ENCODE measurements at regions not wholly inside any gene's neighbourhood (a gene's known extent, or its start where the extent isn't known, plus 50 kb on each side); places are given as distances from the start of the nearest gene placed in this dataset.

DNA sequence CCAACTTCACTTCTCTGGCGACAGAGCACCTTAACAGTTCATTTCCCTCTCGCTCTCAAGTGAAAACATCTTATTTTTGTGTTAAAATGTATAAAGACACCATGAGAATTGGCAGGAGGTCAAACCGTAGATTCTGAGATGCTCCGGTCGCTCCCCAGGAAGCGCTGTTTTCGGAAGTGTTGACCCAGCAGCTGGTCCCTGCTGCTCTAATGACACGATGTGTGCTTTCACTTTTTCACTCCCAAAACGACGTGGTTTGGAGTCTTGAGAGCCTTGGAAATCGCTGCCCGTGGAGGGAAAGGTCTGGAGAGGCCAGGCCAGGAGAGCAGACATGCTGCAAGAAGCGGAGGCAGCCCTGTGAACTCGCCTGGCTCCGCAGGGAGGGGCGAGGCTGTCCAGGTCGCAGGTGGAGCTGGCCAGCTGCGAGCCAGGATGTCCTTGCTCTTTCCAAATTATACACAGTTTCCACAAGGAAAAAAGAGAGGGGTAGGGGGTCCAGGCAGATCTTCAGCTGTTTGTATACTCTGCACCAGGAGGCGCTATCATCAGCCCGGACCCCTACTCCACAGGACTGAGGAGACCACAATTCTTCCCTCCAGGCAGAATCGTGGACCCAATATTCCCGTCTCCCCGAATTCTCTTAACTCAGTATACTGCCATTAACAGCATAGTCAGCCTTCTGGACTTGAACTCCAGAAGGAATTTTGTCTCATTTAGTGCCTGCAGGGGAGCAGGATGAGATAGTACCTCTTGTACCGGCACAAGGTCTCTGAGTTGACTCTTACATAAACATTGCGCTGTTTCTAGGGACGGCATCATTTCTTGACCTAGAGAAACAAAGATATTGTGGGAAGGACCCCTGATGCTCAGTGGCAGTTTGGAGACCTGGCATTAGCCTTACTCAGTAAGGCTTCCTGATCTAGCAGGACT is 248.6 kb upstream of the ANKRD55 start:
- ATAC-seq: no peak
- DNase-seq: peak; percentile 19

GRCh38 chr5:56480705-56481427 is 247.7 kb upstream of the ANKRD55 start:
- ATAC-seq: peak; percentile 32
- peak; percentile 30 for DNase-seq

GRCh38 chr5:56480078-56480704 is 247.1 kb upstream of the ANKRD55 start:
- DNase-seq (peak; percentile 14), ATAC-seq (no peak)

- no peak for ATAC-seq
Measured at GRCh38 chr5:56479696-56480077, 246.6 kb upstream of the ANKRD55 start.

GRCh38 chr5:56479126-56479525 is 246.0 kb upstream of the ANKRD55 start:
- DNase-seq: no peak
- no peak for ATAC-seq

More at GRCh38 chr5:56479696-56480077, 246.6 kb upstream of the ANKRD55 start:
- no peak for DNase-seq

GRCh38 chr5:56478062-56478461 is 244.9 kb upstream of the ANKRD55 start:
- DNase-seq: no peak

DNA sequence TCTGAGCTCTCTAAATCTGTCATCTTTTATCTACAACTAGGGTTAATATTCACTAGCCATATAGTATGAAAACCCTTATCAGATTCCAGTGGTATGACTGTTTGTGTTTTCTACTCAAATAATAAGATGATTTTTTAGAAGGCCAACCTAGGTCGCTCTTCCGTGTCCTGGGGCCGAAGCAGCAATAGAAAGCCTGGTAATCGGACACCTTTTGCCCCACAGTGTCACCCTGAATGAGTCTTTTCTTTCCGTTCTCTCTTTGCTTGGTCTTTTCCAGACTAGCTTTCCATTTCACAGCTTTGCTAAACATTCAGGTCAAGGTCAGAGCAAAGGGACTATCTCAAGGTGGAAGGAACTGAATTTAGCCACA is 243.3 kb upstream of the ANKRD55 start:
- no peak for DNase-seq
- no peak for ATAC-seq

More at GRCh38 chr5:56478062-56478461, 244.9 kb upstream of the ANKRD55 start:
- no peak for ATAC-seq

- no peak for DNase-seq
- ATAC-seq: no peak
Measured at GRCh38 chr5:56475689-56476486, 242.8 kb upstream of the ANKRD55 start.

DNA sequence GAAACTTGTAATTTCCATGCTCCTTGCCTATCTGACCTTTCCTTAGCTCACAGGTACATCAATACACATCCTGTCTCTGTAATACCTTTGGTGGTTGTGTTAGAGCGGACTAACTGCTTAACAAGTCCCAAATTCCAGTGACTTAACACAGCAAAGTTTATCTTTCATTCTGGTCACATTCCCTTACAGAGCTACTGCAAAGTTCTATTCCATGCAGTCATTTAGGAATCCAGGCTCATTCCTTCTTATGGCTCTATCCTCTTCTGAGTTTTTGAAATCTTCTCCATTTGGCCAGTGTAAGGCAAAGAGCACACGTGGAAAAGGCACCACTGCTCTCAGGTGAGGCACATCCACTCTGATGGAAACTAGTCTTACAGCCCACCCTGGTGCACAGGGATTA is 238.6 kb upstream of the ANKRD55 start:
- DNase-seq (no peak), ATAC-seq (no peak)

GRCh38 chr5:56470007-56470406 is 236.9 kb upstream of the ANKRD55 start:
- ATAC-seq: no peak
- no peak for DNase-seq

GRCh38 chr5:56468277-56468676 is 235.1 kb upstream of the ANKRD55 start:
- no peak for ATAC-seq
- DNase-seq: no peak

DNA sequence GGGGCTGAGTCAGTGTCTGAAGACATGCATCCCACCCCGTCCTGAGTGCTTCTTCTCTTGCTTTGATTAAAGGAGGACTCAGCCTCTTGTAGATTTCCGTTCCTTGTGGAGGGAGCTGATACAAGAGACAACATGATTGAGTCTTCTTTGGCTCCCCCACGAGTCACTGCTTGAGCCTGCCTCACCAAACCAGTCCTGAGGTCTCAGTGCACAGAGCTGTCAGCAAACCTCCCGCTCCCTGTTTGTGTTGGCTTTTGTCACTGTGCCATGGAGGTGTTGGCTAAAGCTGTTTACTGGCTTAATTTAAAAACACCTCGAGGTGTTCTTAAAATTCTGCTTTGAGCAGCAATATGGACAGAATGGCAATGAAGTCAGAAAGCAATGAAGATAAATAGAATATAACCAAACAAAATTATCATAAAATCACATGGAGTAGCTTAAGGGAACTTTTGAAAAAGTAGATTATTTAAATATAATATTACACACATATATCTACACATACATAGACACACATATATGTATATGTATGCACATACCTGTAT is 234.1 kb upstream of the ANKRD55 start:
- ATAC-seq (no peak), DNase-seq (no peak)

- ATAC-seq: no peak
Measured at GRCh38 chr5:56466136-56466816, 233.1 kb upstream of the ANKRD55 start.

GRCh38 chr5:56465769-56466135 is 232.6 kb upstream of the ANKRD55 start:
- DNase-seq: no peak

More at GRCh38 chr5:56466136-56466816, 233.1 kb upstream of the ANKRD55 start:
- no peak for DNase-seq

DNA sequence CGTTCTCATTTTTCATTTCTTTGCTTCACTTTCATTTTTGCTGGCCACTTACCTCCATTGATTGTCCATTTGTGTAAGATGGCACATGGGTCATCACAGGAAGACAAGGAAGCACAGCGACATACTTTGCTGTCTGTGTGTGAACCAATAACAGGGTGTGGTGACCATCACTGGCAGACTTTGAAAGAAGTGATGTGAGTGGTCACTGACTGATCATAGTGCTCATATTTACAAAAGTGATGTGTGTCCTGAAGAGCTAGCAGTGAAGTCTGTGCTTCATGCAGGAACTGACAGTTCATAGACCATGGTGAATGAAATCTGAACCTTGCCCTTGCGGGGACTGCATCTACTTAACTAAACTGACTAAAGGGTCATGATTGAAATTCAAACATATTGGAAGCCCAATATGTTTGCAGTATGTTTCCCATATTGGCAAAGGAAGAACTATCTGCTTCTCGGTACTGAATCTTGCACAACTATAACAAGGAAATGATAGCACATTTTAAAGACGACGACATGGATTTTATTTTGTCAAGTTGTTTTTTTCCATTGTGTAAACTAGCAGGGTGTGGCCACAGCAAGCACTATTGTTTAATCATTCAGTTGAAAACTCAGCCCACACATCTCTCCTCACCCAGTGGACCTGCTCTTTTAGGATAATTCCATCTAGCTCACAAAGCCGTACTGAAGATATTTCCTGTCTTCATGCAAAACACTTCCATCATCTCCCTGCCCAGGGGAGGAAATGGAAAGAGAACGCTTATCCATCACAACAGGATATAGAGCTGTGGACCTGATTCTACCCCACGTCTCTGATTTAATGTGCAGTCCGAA is 232.0 kb upstream of the ANKRD55 start:
- ATAC-seq (no peak), DNase-seq (no peak)

More at GRCh38 chr5:56465769-56466135, 232.6 kb upstream of the ANKRD55 start:
- no peak for ATAC-seq

DNA sequence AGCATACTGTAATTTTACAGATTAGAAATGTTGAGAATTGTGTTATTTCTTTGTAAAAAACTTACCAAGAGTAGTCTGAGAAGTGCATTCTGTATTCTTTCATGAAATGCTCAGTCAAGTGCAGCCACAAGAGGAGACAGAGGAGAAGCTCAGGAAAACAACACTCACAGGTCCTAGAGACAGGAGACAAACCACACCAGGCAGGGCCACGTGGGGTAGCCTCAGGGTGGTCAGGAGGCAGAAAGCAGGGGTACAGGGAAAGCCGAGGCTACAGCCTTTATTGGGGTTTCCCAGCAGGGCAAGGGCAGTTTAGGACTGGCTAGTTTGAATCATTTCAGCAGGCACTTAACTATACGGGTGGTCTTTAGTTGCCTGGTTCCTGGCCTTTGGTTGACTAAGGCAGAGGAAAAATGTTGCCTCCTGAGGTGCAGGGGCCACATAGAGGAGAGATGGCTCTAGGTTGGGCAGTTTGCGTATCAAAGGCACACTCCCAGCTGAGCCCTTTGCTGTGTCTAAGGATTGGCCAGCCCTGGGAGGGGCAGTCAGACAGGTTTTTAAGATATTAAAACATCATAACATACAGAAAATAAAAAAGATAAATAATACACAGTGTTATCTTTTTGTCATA is 230.9 kb upstream of the ANKRD55 start:
- ATAC-seq (no peak), DNase-seq (no peak)

- DNase-seq: no peak
- no peak for ATAC-seq
Measured at GRCh38 chr5:56461584-56461983, 228.5 kb upstream of the ANKRD55 start.

- DNase-seq (no peak), ATAC-seq (no peak)
Measured at GRCh38 chr5:56460681-56461191, 227.6 kb upstream of the ANKRD55 start.

GRCh38 chr5:56460195-56460546 is 227.0 kb upstream of the ANKRD55 start:
- DNase-seq (no peak), ATAC-seq (no peak)

Measured in stimulated activated naive CD8-positive, alpha-beta T cell treated with anti-CD3 and anti-CD28 coated beads, Interleukin-15, Interleukin-2, amounts not matched to agents 100 U/mL and 50 U/mL, for 24 hours (primary cell).